Skeletal muscle satellite cell (primary cell): ENCODE measurements at regions not wholly inside any gene's neighbourhood (a gene's known extent, or its start where the extent isn't known, plus 50 kb on each side); places are given as distances from the start of the nearest gene placed in this dataset.
"Not testable (repeated sequence)": the region's sequence is repeated elsewhere in the genome, so short reads cannot be mapped to it uniquely, and the experiment has no call there.

Experiments
- H3K27me3 ChIP-seq: 2 replicates; pipeline ENCODE4 v1.7.0; 2013; ENCODE audit warnings: low read length; ENCODE audit not compliant: control insufficient read depth, insufficient read depth
- H3K36me3 ChIP-seq: 2 replicates; pipeline ENCODE4 v1.7.0; 2013; ENCODE audit warnings: mild to moderate bottlenecking, control low read depth, low read length; ENCODE audit not compliant: insufficient read depth
- H3K4me1 ChIP-seq: 2 replicates; pipeline ENCODE4 v1.7.0; 2013; ENCODE audit warnings: low read length; ENCODE audit not compliant: control insufficient read depth, insufficient read depth
- H3K4me2 ChIP-seq: 2 replicates; pipeline ENCODE4 v1.7.0; 2013; ENCODE audit warnings: mild to moderate bottlenecking, low read length
- H3K4me3 ChIP-seq: 2 replicates; pipeline ENCODE4 v1.7.0; 2013; ENCODE audit warnings: low read length
- H3K9ac ChIP-seq: 2 replicates; pipeline ENCODE4 v1.7.0; 2013; ENCODE audit warnings: mild to moderate bottlenecking, low read depth, low read length, moderate library complexity
- H3K9me3 ChIP-seq: replicated peaks from 2 replicates; pipeline ENCODE4 v1.7.0; 2013; ENCODE audit warnings: mild to moderate bottlenecking, control low read depth, low read length

GRCh38 chr7:45268013-45268412 lies 110.4 kb downstream of the RAMP3 start:
- Histone ChIP-seq H3K9ac (no peak overlapping the region), H3K4me3 (no peak overlapping the region), H3K36me3 (no peaks in the 10 kb centered on the region), H3K27me3 (peaks cover 44% of the 10 kb centered on the region), H3K4me1 (no peaks in the 10 kb centered on the region), H3K9me3 (no peaks in the 10 kb centered on the region), H3K4me2 (no peak overlapping the region)

GRCh38 chr7:45269192-45269591 lies 111.6 kb downstream of the RAMP3 start:
- Histone ChIP-seq H3K4me1 (no peaks in the 10 kb centered on the region), H3K4me2 (no peak overlapping the region), H3K9me3 (no peaks in the 10 kb centered on the region), H3K4me3 (no peak overlapping the region), H3K36me3 (no peaks in the 10 kb centered on the region), H3K9ac (no peak overlapping the region), H3K27me3 (peaks cover 55% of the 10 kb centered on the region)

GRCh38 chr7:45278763-45279398 lies 121.3 kb downstream of the RAMP3 start:
- H3K4me2 ChIP-seq, result no peak overlapping the region
- H3K27me3 ChIP-seq, result peaks cover 27% of the 10 kb centered on the region
- no peak overlapping the region for H3K4me3 ChIP-seq
- no peaks in the 10 kb centered on the region for H3K9me3 ChIP-seq
- H3K9ac ChIP-seq, result no peak overlapping the region
- no peaks in the 10 kb centered on the region for H3K4me1 ChIP-seq
- no peaks in the 10 kb centered on the region for H3K36me3 ChIP-seq

- not testable (repeated sequence) for H3K9me3 ChIP-seq, H3K4me1 ChIP-seq, H3K4me2 ChIP-seq, H3K9ac ChIP-seq, H3K27me3 ChIP-seq, H3K4me3 ChIP-seq, H3K36me3 ChIP-seq
Measured at GRCh38 chr7:45289611-45290010, 132.0 kb downstream of the RAMP3 start.

GRCh38 chr7:45290880-45291279 lies 133.3 kb downstream of the RAMP3 start:
- Histone ChIP-seq H3K4me1 (no peaks in the 10 kb centered on the region), H3K9ac (no peak overlapping the region), H3K4me3 (no peak overlapping the region), H3K4me2 (no peak overlapping the region), H3K27me3 (peaks cover 5% of the 10 kb centered on the region), H3K9me3 (no peaks in the 10 kb centered on the region), H3K36me3 (no peaks in the 10 kb centered on the region)

- no peaks in the 10 kb centered on the region for H3K4me1 ChIP-seq
- H3K36me3 ChIP-seq, result no peaks in the 10 kb centered on the region
- H3K9ac ChIP-seq, result no peak overlapping the region
- peaks cover 5% of the 10 kb centered on the region for H3K27me3 ChIP-seq
- H3K4me2 ChIP-seq, result no peak overlapping the region
- H3K4me3 ChIP-seq, result no peak overlapping the region
- H3K9me3 ChIP-seq, result no peaks in the 10 kb centered on the region
Measured at GRCh38 chr7:45292481-45292880, 134.9 kb downstream of the RAMP3 start.

GRCh38 chr7:45293295-45293942 lies 135.8 kb downstream of the RAMP3 start:
- Histone ChIP-seq H3K4me3 (no peak overlapping the region), H3K9me3 (no peaks in the 10 kb centered on the region), H3K4me2 (no peak overlapping the region), H3K4me1 (no peaks in the 10 kb centered on the region), H3K27me3 (peaks cover 5% of the 10 kb centered on the region), H3K9ac (no peak overlapping the region), H3K36me3 (no peaks in the 10 kb centered on the region)

- H3K4me1 ChIP-seq, result no peaks in the 10 kb centered on the region
- no peaks in the 10 kb centered on the region for H3K9me3 ChIP-seq
- H3K9ac ChIP-seq, result no peak overlapping the region
- H3K27me3 ChIP-seq, result peaks cover 9% of the 10 kb centered on the region
- H3K4me3 ChIP-seq, result no peak overlapping the region
- H3K36me3 ChIP-seq, result no peaks in the 10 kb centered on the region
- no peak overlapping the region for H3K4me2 ChIP-seq
Measured at GRCh38 chr7:45294559-45294958, 137.0 kb downstream of the RAMP3 start.

GRCh38 chr7:45295222-45295621 lies 137.6 kb downstream of the RAMP3 start:
- Histone ChIP-seq H3K27me3 (peaks cover 10% of the 10 kb centered on the region), H3K4me3 (no peak overlapping the region), H3K4me2 (no peak overlapping the region), H3K36me3 (no peaks in the 10 kb centered on the region), H3K9ac (no peak overlapping the region), H3K9me3 (no peaks in the 10 kb centered on the region), H3K4me1 (no peaks in the 10 kb centered on the region)

- Histone ChIP-seq H3K27me3 (peaks cover 10% of the 10 kb centered on the region), H3K4me2 (no peak overlapping the region), H3K4me3 (no peak overlapping the region), H3K4me1 (no peaks in the 10 kb centered on the region), H3K9ac (no peak overlapping the region), H3K9me3 (no peaks in the 10 kb centered on the region), H3K36me3 (no peaks in the 10 kb centered on the region)
Measured at GRCh38 chr7:45296748-45297147, 139.2 kb downstream of the RAMP3 start.

GRCh38 chr7:45306752-45307305 lies 149.2 kb downstream of the RAMP3 start:
- no peaks in the 10 kb centered on the region for H3K4me1 ChIP-seq
- H3K27me3 ChIP-seq, result peaks cover 5% of the 10 kb centered on the region
- H3K4me2 ChIP-seq, result no peak overlapping the region
- H3K36me3 ChIP-seq, result no peaks in the 10 kb centered on the region
- no peak overlapping the region for H3K4me3 ChIP-seq
- no peak overlapping the region for H3K9ac ChIP-seq
- no peaks in the 10 kb centered on the region for H3K9me3 ChIP-seq

- Histone ChIP-seq H3K9ac (no peak overlapping the region), H3K4me3 (no peak overlapping the region), H3K9me3 (no peaks in the 10 kb centered on the region), H3K36me3 (no peaks in the 10 kb centered on the region), H3K4me2 (no peak overlapping the region), H3K4me1 (no peaks in the 10 kb centered on the region), H3K27me3 (no peaks in the 10 kb centered on the region)
Measured at GRCh38 chr7:45311597-45311996, 154.0 kb downstream of the RAMP3 start.
